ENCODE measurements at regions not wholly inside any gene's neighbourhood (a gene's known extent, or its start where the extent isn't known, plus 50 kb on each side); places are given as distances from the start of the nearest gene placed in this dataset.

- DNase-seq (no peak), ATAC-seq (no peak)
- Mint-ChIP-seq H3K4me3 (no peak overlapping the region), H3K4me1 (ENCODE audit: low read depth) (no peaks in the 10 kb centered on the region), H3K36me3 (ENCODE audit: insufficient read depth) (no peaks in the 10 kb centered on the region), H3K27me3 (ENCODE audit: low read depth) (peaks cover 16% of the 10 kb centered on the region), H3K9me3 (peaks cover 3% of the 10 kb centered on the region)
These were observed 70.8 kb upstream of the FGFR2 start for GRCh38 chr10:121669028-121669374.

- ATAC-seq (no peak), DNase-seq (no peak)
- Mint-ChIP-seq H3K36me3 (ENCODE audit: insufficient read depth) (no peaks in the 10 kb centered on the region), H3K4me3 (no peak overlapping the region), H3K9me3 (peaks cover 3% of the 10 kb centered on the region), H3K4me1 (ENCODE audit: low read depth) (no peaks in the 10 kb centered on the region), H3K27me3 (ENCODE audit: low read depth) (peaks cover 16% of the 10 kb centered on the region)
These were observed 70.2 kb upstream of the FGFR2 start for GRCh38 chr10:121668314-121669027.

GRCh38 chr10:121667948-121668313, 69.7 kb upstream of the FGFR2 start:
- no peaks in the 10 kb centered on the region for H3K4me1 Mint-ChIP-seq (ENCODE audit: low read depth)

GRCh38 chr10:121665809-121666208, 67.6 kb upstream of the FGFR2 start:
- Mint-ChIP-seq H3K4me1 (ENCODE audit: low read depth) (no peaks in the 10 kb centered on the region), H3K9me3 (peaks cover 3% of the 10 kb centered on the region)

More at GRCh38 chr10:121667948-121668313, 69.7 kb upstream of the FGFR2 start:
- Mint-ChIP-seq H3K27me3 (ENCODE audit: low read depth) (peaks cover 16% of the 10 kb centered on the region), H3K4me3 (no peak overlapping the region), H3K9me3 (peaks cover 3% of the 10 kb centered on the region), H3K36me3 (ENCODE audit: insufficient read depth) (no peaks in the 10 kb centered on the region)
- DNase-seq (no peak), ATAC-seq (no peak)

GRCh38 chr10:121664671-121665070, 66.4 kb upstream of the FGFR2 start:
- no peak overlapping the region for H3K4me3 Mint-ChIP-seq

More at GRCh38 chr10:121665809-121666208, 67.6 kb upstream of the FGFR2 start:
- DNase-seq, result no peak
- ATAC-seq, result no peak
- H3K27me3 Mint-ChIP-seq (ENCODE audit: low read depth), result peaks cover 9% of the 10 kb centered on the region
- no peaks in the 10 kb centered on the region for H3K36me3 Mint-ChIP-seq (ENCODE audit: insufficient read depth)
- no peak overlapping the region for H3K4me3 Mint-ChIP-seq

GRCh38 chr10:121662945-121663917, 65.0 kb upstream of the FGFR2 start:
- Mint-ChIP-seq H3K9me3 (peaks cover 3% of the 10 kb centered on the region), H3K4me3 (no peak overlapping the region), H3K36me3 (ENCODE audit: insufficient read depth) (no peaks in the 10 kb centered on the region), H3K4me1 (ENCODE audit: low read depth) (no peaks in the 10 kb centered on the region), H3K27me3 (ENCODE audit: low read depth) (peaks cover 5% of the 10 kb centered on the region)
- ATAC-seq (no peak), DNase-seq (no peak)

More at GRCh38 chr10:121664671-121665070, 66.4 kb upstream of the FGFR2 start:
- ATAC-seq (no peak), DNase-seq (no peak)
- H3K4me1 Mint-ChIP-seq (ENCODE audit: low read depth), result no peaks in the 10 kb centered on the region
- peaks cover 3% of the 10 kb centered on the region for H3K9me3 Mint-ChIP-seq
- H3K36me3 Mint-ChIP-seq (ENCODE audit: insufficient read depth), result no peaks in the 10 kb centered on the region
- H3K27me3 Mint-ChIP-seq (ENCODE audit: low read depth), result peaks cover 5% of the 10 kb centered on the region

GRCh38 chr10:121662531-121662930, 64.3 kb upstream of the FGFR2 start:
- peaks cover 3% of the 10 kb centered on the region for H3K9me3 Mint-ChIP-seq
- no peaks in the 10 kb centered on the region for H3K36me3 Mint-ChIP-seq (ENCODE audit: insufficient read depth)
- H3K4me1 Mint-ChIP-seq (ENCODE audit: low read depth), result no peaks in the 10 kb centered on the region
- DNase-seq (no peak), ATAC-seq (no peak)
- no peaks in the 10 kb centered on the region for H3K27me3 Mint-ChIP-seq (ENCODE audit: low read depth)
- no peak overlapping the region for H3K4me3 Mint-ChIP-seq

- DNase-seq, result no peak
- no peaks in the 10 kb centered on the region for H3K27me3 Mint-ChIP-seq (ENCODE audit: low read depth)
- no peaks in the 10 kb centered on the region for H3K4me1 Mint-ChIP-seq (ENCODE audit: low read depth)
- no peak for ATAC-seq
- H3K9me3 Mint-ChIP-seq, result peaks cover 3% of the 10 kb centered on the region
- H3K36me3 Mint-ChIP-seq (ENCODE audit: insufficient read depth), result no peaks in the 10 kb centered on the region
- no peak overlapping the region for H3K4me3 Mint-ChIP-seq
These were observed 63.2 kb upstream of the FGFR2 start for GRCh38 chr10:121661451-121661851.

- no peaks in the 10 kb centered on the region for H3K4me1 Mint-ChIP-seq (ENCODE audit: low read depth)
- ATAC-seq (no peak), DNase-seq (no peak)
- H3K4me3 Mint-ChIP-seq, result no peak overlapping the region
- H3K36me3 Mint-ChIP-seq (ENCODE audit: insufficient read depth), result no peaks in the 10 kb centered on the region
- H3K9me3 Mint-ChIP-seq, result no peaks in the 10 kb centered on the region
- no peaks in the 10 kb centered on the region for H3K27me3 Mint-ChIP-seq (ENCODE audit: low read depth)
These were observed 61.0 kb upstream of the FGFR2 start for GRCh38 chr10:121659236-121659635.

- DNase-seq, result no peak
- no peaks in the 10 kb centered on the region for H3K27me3 Mint-ChIP-seq (ENCODE audit: low read depth)
- H3K9me3 Mint-ChIP-seq, result no peaks in the 10 kb centered on the region
- H3K4me3 Mint-ChIP-seq, result no peak overlapping the region
- H3K36me3 Mint-ChIP-seq (ENCODE audit: insufficient read depth), result no peaks in the 10 kb centered on the region
- ATAC-seq, result no peak
- H3K4me1 Mint-ChIP-seq (ENCODE audit: low read depth), result no peaks in the 10 kb centered on the region
These were observed 60.4 kb upstream of the FGFR2 start for GRCh38 chr10:121658611-121659010.

- ATAC-seq (no peak), DNase-seq (no peak)
- Mint-ChIP-seq H3K4me3 (no peak overlapping the region), H3K36me3 (ENCODE audit: insufficient read depth) (no peaks in the 10 kb centered on the region), H3K9me3 (no peaks in the 10 kb centered on the region), H3K27me3 (ENCODE audit: low read depth) (no peaks in the 10 kb centered on the region), H3K4me1 (ENCODE audit: low read depth) (no peaks in the 10 kb centered on the region)
These were observed 59.9 kb upstream of the FGFR2 start for GRCh38 chr10:121658111-121658510.

GRCh38 chr10:121655254-121656144, 57.3 kb upstream of the FGFR2 start:
- H3K36me3 Mint-ChIP-seq (ENCODE audit: insufficient read depth), result no peaks in the 10 kb centered on the region
- no peak for DNase-seq
- no peaks in the 10 kb centered on the region for H3K27me3 Mint-ChIP-seq (ENCODE audit: low read depth)
- no peak for ATAC-seq
- no peaks in the 10 kb centered on the region for H3K9me3 Mint-ChIP-seq
- no peak overlapping the region for H3K4me3 Mint-ChIP-seq
- H3K4me1 Mint-ChIP-seq (ENCODE audit: low read depth), result no peaks in the 10 kb centered on the region

- no peak overlapping the region for H3K4me3 Mint-ChIP-seq
- H3K36me3 Mint-ChIP-seq (ENCODE audit: insufficient read depth), result no peaks in the 10 kb centered on the region
- no peaks in the 10 kb centered on the region for H3K4me1 Mint-ChIP-seq (ENCODE audit: low read depth)
- DNase-seq (no peak), ATAC-seq (no peak)
- H3K9me3 Mint-ChIP-seq, result no peaks in the 10 kb centered on the region
- H3K27me3 Mint-ChIP-seq (ENCODE audit: low read depth), result no peaks in the 10 kb centered on the region
These were observed 55.8 kb upstream of the FGFR2 start for GRCh38 chr10:121654021-121654545.

GRCh38 chr10:121653608-121654007, 55.4 kb upstream of the FGFR2 start:
- Mint-ChIP-seq H3K9me3 (no peaks in the 10 kb centered on the region), H3K4me1 (ENCODE audit: low read depth) (no peaks in the 10 kb centered on the region), H3K27me3 (ENCODE audit: low read depth) (peaks cover under 1% of the 10 kb centered on the region), H3K36me3 (ENCODE audit: insufficient read depth) (no peaks in the 10 kb centered on the region), H3K4me3 (no peak overlapping the region)
- ATAC-seq, result no peak
- no peak for DNase-seq

Data from activated T-cell treated with anti-CD3 and anti-CD28 coated beads, Interleukin-2, amount 50 U/mL, for 4 hours (primary cell).